IPS DF 4.7 (cell line): ENCODE measurements at regions not wholly inside any gene's neighbourhood (a gene's known extent, or its start where the extent isn't known, plus 50 kb on each side); places are given as distances from the start of the nearest gene placed in this dataset.

Source experiments
- DNase-seq: peaks from one replicate; pipeline ENCODE4 v3.0.0-alpha.2; 2013; ENCODE audit warnings: low spot score; ENCODE audit errors: extremely low read depth

GRCh38 chr7:25876092-25876491 is 275.9 kb upstream of the NFE2L3 start:
- no peak for DNase-seq

DNA sequence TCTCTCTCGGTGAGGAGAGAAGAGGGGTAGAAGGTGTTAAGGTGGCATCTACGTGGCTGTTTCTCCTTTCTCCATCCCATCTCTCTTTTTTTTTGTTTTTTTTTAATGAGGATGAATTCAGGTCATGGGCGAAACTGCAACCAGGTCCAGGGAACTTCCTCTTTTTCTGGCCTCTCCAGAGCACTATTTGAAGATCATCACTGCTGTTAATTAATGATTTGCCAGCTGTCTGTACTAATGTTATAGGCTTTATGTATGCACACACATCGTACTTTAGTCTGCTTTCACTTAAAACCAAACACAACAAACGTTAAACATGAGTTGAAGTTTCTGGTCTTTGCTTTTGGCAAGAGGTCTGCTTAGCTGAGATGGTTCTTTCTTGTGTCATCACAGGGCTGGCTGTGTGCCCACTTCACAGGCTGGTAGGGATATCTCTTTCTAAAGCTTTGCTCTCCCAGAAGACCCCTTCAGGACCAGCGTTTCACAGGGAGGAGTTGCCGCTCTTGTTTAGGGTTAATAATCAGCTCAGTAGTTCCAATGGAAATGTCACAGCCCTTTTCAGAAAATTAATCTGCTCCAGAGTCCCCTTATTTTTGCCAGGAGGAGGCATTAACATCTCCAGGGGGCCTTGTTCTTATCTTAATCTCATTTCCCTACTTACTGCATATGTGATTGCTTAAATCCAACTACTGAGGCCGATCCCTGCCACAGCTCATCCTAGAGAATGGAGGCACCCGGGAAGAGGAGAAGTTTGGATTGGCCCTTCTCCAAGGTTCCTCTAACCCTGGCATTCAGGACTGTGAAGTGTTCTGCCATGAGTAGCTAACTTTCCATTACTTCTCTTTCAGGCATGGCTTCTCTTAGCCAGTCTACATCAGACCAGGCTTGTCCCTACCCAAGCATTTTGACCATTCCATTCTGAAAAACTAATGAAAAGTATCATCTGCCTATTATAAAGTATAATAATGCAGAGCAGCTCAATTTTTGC is 273.9 kb upstream of the NFE2L3 start:
- DNase-seq, result no peak

DNA sequence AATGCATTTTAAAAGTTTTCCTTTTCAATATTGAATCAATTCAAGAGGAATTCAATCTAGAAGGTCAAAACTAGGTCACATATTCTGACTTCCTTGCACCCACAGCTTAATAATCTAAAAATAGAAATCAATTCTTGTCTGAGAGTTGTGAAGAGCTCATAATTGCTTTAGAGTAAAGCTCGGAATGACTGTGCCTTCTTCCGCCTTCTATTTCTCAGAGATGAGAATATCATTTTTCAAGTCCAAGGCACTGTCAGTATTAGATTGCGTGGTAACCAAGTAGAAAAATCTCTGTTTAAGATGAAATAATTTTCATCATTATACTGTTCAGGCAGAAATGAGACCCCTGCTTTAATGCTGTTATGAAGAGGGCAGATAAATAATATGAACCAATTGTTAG is 272.2 kb upstream of the NFE2L3 start:
- DNase-seq, result no peak

GRCh38 chr7:25881317-25882037 is 270.5 kb upstream of the NFE2L3 start:
- DNase-seq, result no peak

GRCh38 chr7:25882151-25882773 is 269.7 kb upstream of the NFE2L3 start:
- DNase-seq, result no peak

DNA sequence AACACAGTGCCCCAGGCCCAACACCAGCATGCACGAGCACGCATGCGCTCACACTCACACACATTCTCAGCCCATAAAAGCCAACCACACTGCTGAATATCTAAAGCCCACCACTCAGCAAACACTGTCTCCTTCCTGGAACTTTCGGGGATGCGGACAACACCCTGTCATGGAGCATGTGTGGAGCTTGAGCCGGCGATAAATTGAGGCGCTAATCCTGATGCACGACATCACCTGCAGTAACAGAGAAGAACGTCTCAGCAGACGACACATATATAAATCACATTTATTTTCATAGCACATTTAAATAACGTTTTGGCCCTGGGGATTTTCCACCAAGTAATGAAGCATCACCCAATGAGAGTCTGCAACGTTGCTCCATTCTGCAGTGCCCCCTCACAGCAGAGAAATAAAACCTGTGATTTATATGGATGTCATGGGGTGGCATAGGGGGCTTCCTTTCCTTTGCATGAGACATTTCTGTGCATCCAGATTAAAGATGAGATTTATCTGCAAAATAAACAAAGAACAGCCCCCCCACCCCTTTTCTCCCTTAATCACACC is 267.7 kb upstream of the NFE2L3 start:
- no peak for DNase-seq

- DNase-seq, result no peak
These were observed 266.9 kb upstream of the NFE2L3 start for GRCh38 chr7:25885057-25885576.

DNA sequence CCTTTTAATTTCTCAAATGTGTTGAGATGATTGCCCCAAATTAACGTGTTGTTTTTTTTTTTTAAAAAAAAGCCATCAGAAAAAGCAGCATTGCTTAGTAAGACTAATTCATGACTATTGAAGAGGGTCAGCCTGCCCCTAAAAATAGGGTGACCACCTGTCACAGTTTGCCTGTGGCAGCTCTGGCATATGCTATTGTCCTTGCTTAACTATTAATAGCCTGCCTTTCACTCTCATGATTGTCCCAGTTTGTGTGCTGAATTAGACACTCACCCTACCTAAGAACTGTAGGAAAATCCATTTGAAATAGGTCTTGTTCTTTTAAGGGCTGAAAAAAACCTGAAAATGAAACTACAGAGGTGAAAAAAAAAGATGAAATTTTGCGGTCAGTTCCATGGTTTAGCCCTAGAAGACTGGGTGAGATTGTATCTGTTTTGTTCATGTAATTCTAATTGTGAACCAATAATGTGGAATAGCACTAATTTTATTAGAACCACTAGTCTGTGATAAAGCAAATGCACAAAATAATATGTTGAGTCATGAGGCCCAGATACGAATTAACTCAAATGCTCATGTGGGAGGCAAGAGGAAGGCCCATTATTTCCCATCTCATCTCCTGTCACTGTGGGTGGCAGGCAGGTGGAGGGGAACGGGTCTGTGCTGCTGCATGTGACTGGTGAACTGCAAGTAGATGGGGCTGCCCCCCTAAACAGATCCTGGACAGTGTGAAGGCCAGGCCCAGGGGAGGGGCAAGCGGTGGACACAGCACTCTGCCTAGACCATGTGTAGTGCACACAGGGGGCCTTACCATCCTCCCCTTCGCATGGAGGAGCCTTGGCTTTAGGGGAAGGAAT is 265.4 kb upstream of the NFE2L3 start:
- no peak for DNase-seq

- no peak for DNase-seq
These were observed 264.7 kb upstream of the NFE2L3 start for GRCh38 chr7:25887266-25887665.

GRCh38 chr7:25887795-25888559 is 264.0 kb upstream of the NFE2L3 start:
- no peak for DNase-seq

- no peak for DNase-seq
These were observed 262.2 kb upstream of the NFE2L3 start for GRCh38 chr7:25889765-25890164.

GRCh38 chr7:25891591-25891990 is 260.4 kb upstream of the NFE2L3 start:
- no peak for DNase-seq

GRCh38 chr7:25893436-25893835 is 258.6 kb upstream of the NFE2L3 start:
- DNase-seq, result no peak

DNA sequence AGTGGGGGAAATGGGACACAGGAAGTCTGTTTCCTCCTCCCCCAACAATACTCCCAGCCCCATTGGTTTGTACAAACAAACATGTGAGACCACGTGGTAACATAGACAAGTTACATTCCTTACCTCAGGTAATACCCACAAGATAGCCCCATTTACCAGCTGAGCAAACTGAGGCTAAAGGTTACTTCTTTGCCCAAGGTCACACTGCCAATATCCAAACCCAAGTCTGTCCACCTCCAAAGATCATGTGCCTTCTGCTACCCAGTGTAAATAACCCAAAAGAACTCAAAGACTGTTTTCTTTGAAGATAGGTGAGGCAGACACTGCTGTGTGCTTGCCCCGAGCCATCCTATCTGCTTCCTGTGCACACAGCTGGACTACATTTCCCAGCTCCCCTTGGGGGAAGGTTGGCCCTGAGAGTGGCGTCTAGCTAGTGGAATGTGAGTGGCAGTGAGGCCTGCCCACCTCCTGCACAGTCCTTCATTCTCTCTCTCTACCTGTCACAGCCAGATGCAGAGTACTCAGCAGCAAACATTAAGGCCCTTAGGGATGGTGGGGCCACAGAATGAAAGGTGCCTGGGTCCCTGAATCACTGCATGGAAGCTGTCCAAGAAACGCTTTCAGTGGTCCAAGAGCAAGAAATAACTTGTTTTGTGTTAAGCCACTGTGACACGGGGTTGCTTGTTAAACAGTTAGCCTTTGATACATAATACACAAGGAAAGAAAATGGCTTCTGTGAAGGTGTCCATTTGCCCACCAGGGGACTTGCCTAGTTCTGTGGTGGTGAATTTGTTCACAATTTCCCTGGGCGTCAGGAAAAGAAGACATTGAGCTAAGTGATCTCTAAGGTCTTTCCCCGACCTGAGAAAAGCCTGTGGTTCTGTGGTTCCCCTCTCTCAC is 257.7 kb upstream of the NFE2L3 start:
- DNase-seq, result no peak

DNA sequence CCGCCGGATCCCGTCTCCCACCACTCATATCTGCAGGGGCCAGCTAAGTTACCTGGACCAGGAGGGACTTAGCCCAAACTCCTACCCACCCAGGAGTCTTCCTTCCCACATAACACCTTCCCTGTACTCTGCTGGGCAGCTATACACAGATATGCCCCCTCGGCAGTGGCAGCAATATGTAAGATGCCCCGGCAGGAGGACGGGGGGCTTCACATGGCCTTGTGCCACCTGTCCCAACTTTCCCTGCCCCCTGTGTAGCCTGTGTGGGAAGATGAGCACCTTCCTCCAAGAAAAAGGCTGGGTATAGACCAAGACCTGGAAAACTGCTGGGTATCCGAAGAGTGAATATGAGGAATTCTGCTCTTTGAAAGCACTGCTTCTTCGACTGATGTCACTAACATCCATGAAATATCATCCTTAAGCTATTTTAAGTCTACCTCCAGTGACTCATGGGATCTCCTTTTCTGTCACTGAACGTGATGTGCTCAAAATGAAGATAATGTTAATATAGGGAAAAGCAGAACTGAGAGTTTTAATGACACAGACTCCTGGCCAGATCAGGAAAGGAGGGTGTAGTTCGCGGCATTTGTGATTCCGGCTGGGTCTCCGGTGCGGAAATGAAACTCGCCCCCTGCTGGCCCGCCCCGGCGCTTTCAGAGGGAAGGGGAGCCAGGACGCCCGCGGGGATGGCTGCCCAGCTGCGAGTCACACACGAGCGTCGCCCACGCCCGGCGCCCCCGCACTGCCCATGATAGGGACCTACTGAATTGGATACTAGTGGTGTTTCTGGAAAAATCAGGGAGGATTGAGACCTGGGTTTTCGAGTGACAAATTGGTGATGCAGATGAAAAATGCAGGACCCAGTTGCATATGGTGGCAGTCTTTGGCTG is 256.9 kb upstream of the NFE2L3 start:
- DNase-seq, result no peak

DNA sequence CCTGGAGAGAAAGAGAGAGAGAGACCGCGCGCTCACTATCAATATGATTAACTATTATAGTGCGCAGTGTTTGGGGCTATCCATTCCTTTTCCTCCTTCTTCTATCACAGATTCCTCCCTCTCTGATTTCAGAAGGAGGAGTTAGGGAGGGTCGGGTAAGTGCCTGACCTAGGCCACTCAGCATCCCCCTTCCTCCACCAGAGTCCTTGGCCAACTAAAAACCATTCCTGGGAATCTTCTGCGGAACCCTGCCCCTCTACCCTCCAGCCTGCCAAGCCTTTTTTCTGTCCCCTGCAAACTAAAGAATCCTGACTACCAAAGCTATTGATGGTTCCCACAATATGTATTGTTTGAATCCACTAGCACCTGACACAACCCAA is 256.2 kb upstream of the NFE2L3 start:
- no peak for DNase-seq

GRCh38 chr7:25897261-25897782 is 254.7 kb upstream of the NFE2L3 start:
- no peak for DNase-seq

GRCh38 chr7:25900245-25900644 is 251.8 kb upstream of the NFE2L3 start:
- DNase-seq, result no peak
